Mesodermal cell (in vitro differentiated cells): ENCODE measurements at regions not wholly inside any gene's neighbourhood (a gene's known extent, or its start where the extent isn't known, plus 50 kb on each side); places are given as distances from the start of the nearest gene placed in this dataset.
"Not testable (repeated sequence)": the region's sequence is repeated elsewhere in the genome, so short reads cannot be mapped to it uniquely, and the experiment has no call there.

Experiments
- H3K27ac ChIP-seq: 2 replicates; pipeline ENCODE4 v1.7.0; 2013; ENCODE audit warnings: mild to moderate bottlenecking, low read depth, low read length, moderate library complexity; ENCODE audit not compliant: severe bottlenecking
- H3K36me3 ChIP-seq: 2 replicates; pipeline ENCODE4 v1.7.1; 2013; ENCODE audit warnings: mild to moderate bottlenecking, low read length, moderate library complexity; ENCODE audit not compliant: control insufficient read depth, insufficient read depth
- H3K4me1 ChIP-seq: one replicate; pipeline ENCODE4 v1.7.1; 2013; ENCODE audit warnings: mild to moderate bottlenecking, low read length; ENCODE audit not compliant: insufficient read depth, control insufficient read depth, poor library complexity, severe bottlenecking
- H3K4me3 ChIP-seq: 2 replicates; pipeline ENCODE4 v1.7.0; 2013; ENCODE audit warnings: low read length, control low read depth, mild to moderate bottlenecking; ENCODE audit not compliant: insufficient read depth, poor library complexity, severe bottlenecking; ENCODE audit errors: extremely low read depth
- H3K9me3 ChIP-seq: 2 replicates; pipeline ENCODE4 v1.7.1; 2013; ENCODE audit warnings: mild to moderate bottlenecking, low read length, moderate library complexity; ENCODE audit not compliant: control insufficient read depth
- WGBS, 2 experiments: methylation state at CpG; one replicate each; pipeline ENCODE4 v1.1.5; 2013; ENCODE audit warnings: missing lambda C conversion rate in 2 of 2; ENCODE audit not compliant: insufficient coverage in 2 of 2; 5-methylcytosine and 5-hydroxymethylcytosine counted together

- H3K9me3 ChIP-seq: no peaks in the 10 kb centered on the region
- no peak overlapping the region for H3K4me3 ChIP-seq
- no peaks in the 10 kb centered on the region for H3K36me3 ChIP-seq
- no peak overlapping the region for H3K27ac ChIP-seq
- 100% methylated on average over 1 of the region's 1 CpG; no CpG with 5 or more reads in 1 of the 2 experiments for WGBS, 2 experiments
- H3K4me1 ChIP-seq: no peaks in the 10 kb centered on the region
Observed at GRCh38 chr3:144583871-144584270, 612.2 kb downstream of the DIPK2A start.

- Histone ChIP-seq H3K4me1 (no peaks in the 10 kb centered on the region), H3K4me3 (no peak overlapping the region), H3K9me3 (no peaks in the 10 kb centered on the region), H3K36me3 (no peaks in the 10 kb centered on the region), H3K27ac (no peak overlapping the region)
- 91 to 100% methylated on average over 1 of the region's 2 CpGs for WGBS, 2 experiments
Observed at GRCh38 chr3:144585408-144585807, 613.8 kb downstream of the DIPK2A start.

GRCh38 chr3:144585953-144586352 is 614.3 kb downstream of the DIPK2A start:
- no peak overlapping the region for H3K27ac ChIP-seq
- H3K4me3 ChIP-seq: no peak overlapping the region
- H3K36me3 ChIP-seq: no peaks in the 10 kb centered on the region
- no peaks in the 10 kb centered on the region for H3K9me3 ChIP-seq
- 89 to 92% methylated on average over 2 to 4 of the region's 7 CpGs for WGBS, 2 experiments
- H3K4me1 ChIP-seq: no peaks in the 10 kb centered on the region

- WGBS, 2 experiments: no CpG with 5 or more reads among the region's 3 CpGs
- Histone ChIP-seq H3K27ac (no peak overlapping the region), H3K4me1 (no peaks in the 10 kb centered on the region)
Observed at GRCh38 chr3:144586382-144586781, 614.8 kb downstream of the DIPK2A start.

GRCh38 chr3:144590854-144591253 is 619.2 kb downstream of the DIPK2A start:
- Histone ChIP-seq H3K9me3 (no peaks in the 10 kb centered on the region), H3K27ac (peak overlapping the region; percentile 47), H3K36me3 (no peaks in the 10 kb centered on the region), H3K4me3 (no peak overlapping the region), H3K4me1 (no peaks in the 10 kb centered on the region)
- WGBS, 2 experiments: 38 to 50% methylated on average over 1 of the region's 2 CpGs

More at GRCh38 chr3:144586382-144586781, 614.8 kb downstream of the DIPK2A start:
- no peaks in the 10 kb centered on the region for H3K9me3 ChIP-seq
- no peaks in the 10 kb centered on the region for H3K36me3 ChIP-seq
- H3K4me3 ChIP-seq: no peak overlapping the region

GRCh38 chr3:144593881-144594280 is 622.3 kb downstream of the DIPK2A start:
- Histone ChIP-seq H3K27ac (no peak overlapping the region), H3K36me3 (no peaks in the 10 kb centered on the region), H3K9me3 (peaks cover 6% of the 10 kb centered on the region), H3K4me1 (no peaks in the 10 kb centered on the region), H3K4me3 (no peak overlapping the region)
- 82 to 100% methylated on average over 4 of the region's 4 CpGs for WGBS, 2 experiments

GRCh38 chr3:144620236-144620635 is 648.6 kb downstream of the DIPK2A start:
- 93 to 98% methylated on average over 6 to 7 of the region's 7 CpGs for WGBS, 2 experiments
- not testable (repeated sequence) for H3K9me3 ChIP-seq, H3K4me3 ChIP-seq, H3K4me1 ChIP-seq, H3K27ac ChIP-seq, H3K36me3 ChIP-seq

- no peaks in the 10 kb centered on the region for H3K36me3 ChIP-seq
- no peaks in the 10 kb centered on the region for H3K9me3 ChIP-seq
- H3K27ac ChIP-seq: no peak overlapping the region
- WGBS, 2 experiments: 88 to 100% methylated on average over 1 of the region's 3 CpGs
- no peaks in the 10 kb centered on the region for H3K4me1 ChIP-seq
- H3K4me3 ChIP-seq: no peak overlapping the region
Observed at GRCh38 chr3:144622845-144623244, 651.2 kb downstream of the DIPK2A start.

GRCh38 chr3:144624656-144625055 is 653.0 kb downstream of the DIPK2A start:
- no peaks in the 10 kb centered on the region for H3K4me1 ChIP-seq
- H3K27ac ChIP-seq: no peak overlapping the region
- no CpG with 5 or more reads among the region's 2 CpGs for WGBS, 2 experiments
- no peaks in the 10 kb centered on the region for H3K9me3 ChIP-seq
- no peaks in the 10 kb centered on the region for H3K36me3 ChIP-seq
- no peak overlapping the region for H3K4me3 ChIP-seq

GRCh38 chr3:144626835-144627234 is 655.2 kb downstream of the DIPK2A start:
- Histone ChIP-seq H3K9me3 (no peaks in the 10 kb centered on the region), H3K27ac (no peak overlapping the region), H3K4me3 (no peak overlapping the region), H3K36me3 (no peaks in the 10 kb centered on the region), H3K4me1 (no peaks in the 10 kb centered on the region)

GRCh38 chr3:144629381-144629780 is 657.8 kb downstream of the DIPK2A start:
- Histone ChIP-seq H3K4me1 (no peaks in the 10 kb centered on the region), H3K4me3 (no peak overlapping the region), H3K27ac (no peak overlapping the region), H3K36me3 (no peaks in the 10 kb centered on the region), H3K9me3 (no peaks in the 10 kb centered on the region)
- 79% methylated on average over 3 of the region's 4 CpGs; no CpG with 5 or more reads in 1 of the 2 experiments for WGBS, 2 experiments
